ENCODE measurements at regions not wholly inside any gene's neighbourhood (a gene's known extent, or its start where the extent isn't known, plus 50 kb on each side); places are given as distances from the start of the nearest gene placed in this dataset.

DNA sequence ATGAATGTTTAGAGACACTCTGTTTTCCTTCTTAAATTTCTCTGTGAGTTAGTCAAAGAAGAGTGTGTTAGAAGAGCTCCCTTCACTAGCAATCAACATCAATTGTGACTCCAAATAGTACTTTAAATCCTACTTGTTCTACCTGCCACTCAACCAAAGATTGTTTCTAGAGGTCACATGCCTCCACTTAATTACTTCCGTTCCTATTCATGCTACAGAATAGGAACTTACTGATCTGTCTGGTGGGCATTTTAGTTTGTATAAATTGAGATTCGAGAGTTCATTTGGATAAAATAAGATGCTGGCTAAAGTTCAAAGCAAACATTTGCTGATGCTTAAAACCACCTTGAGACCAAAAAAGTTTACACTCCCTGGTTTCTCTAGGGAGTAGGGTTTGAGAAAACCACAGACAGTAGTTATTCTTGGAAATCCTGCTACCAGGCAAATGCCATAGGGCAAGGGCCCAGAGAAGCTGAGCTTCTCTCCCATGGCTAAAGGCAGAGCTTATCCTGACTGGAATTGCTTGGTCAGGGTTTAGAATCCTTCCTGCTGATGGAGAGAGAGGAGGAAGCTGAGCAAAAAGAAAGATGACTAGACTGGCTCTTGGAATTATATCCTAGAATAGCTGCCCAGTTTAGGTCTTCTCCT is 389.6 kb upstream of the ATP2B1 start:
- TF ChIP-seq POLR2AphosphoS5 (IDR thresholded peaks at IDR 0.05; ENCODE audit: borderline replicate concordance, low read depth, low read length) (no peak), EZH2 (IDR thresholded peaks at IDR 0.05) (no peak), FOXP2 (optimal IDR thresholded peaks at IDR 0.05; ENCODE audit: control extremely low read depth, extremely low read length, insufficient read depth) (no peak)
